Prostate gland (tissue), 2 donors: ENCODE measurements at regions not wholly inside any gene's neighbourhood (a gene's known extent, or its start where the extent isn't known, plus 50 kb on each side); places are given as distances from the start of the nearest gene placed in this dataset.
"Not testable (repeated sequence)": the region's sequence is repeated elsewhere in the genome, so short reads cannot be mapped to it uniquely, and the experiment has no call there.

ENCODE experiments used
- DNase-seq: peaks from one replicate; pipeline ENCODE4 v3.0.0-alpha.2; 2019; ENCODE audit warnings: low spot score
- H3K27ac ChIP-seq, 2 donors: fragments of 200-600 bp; sonication (generic); 2 replicates each; pipeline ENCODE4 v1.5.1; 2017 to 2019
- H3K27me3 ChIP-seq: fragments of 200-600 bp; sonication (generic); replicated peaks from 2 replicates; pipeline ENCODE4 v1.5.1; 2019; ENCODE audit not compliant: insufficient read depth
- H3K36me3 ChIP-seq, 2 donors: fragments of 200-600 bp; sonication (generic); 1 replicate in 1 of 2; 2 replicates in 1 of 2; pipeline versions ENCODE4 v1.5.1 to v1.8.1; 2017 to 2019
- H3K4me1 ChIP-seq: fragments of 200-600 bp; sonication (generic); replicated peaks from 2 replicates; pipeline ENCODE4 v1.5.1; 2019
- H3K4me3 ChIP-seq, 2 donors: fragments of 200-600 bp; sonication (generic); 2 replicates each; pipeline ENCODE4 v1.5.1; 2017 to 2019
- H3K9me3 ChIP-seq: fragments of 200-600 bp; sonication (generic); 2 replicates; pipeline ENCODE4 v1.5.1; 2017
- CTCF ChIP-seq, 4 experiments: fragments of 200-600 bp in 2 of 4; fragments of 450-650 bp in 2 of 4; sonication (generic) in 2 of 4; IDR thresholded peaks; 1 replicate in 3 of 4; 2 replicates in 1 of 4; pipeline ENCODE4 v1.5.1; 2016 to 2019; ENCODE audit warnings: antibody characterized with exemption in 4 of 4, mild to moderate bottlenecking in 2 of 4, moderate library complexity in 2 of 4
- POLR2A ChIP-seq: fragments of 450-650 bp; IDR thresholded peaks from one replicate; pipeline ENCODE4 v1.6.1; 2016; ENCODE audit warnings: antibody characterized with exemption, mild to moderate bottlenecking
- POLR2AphosphoS5 ChIP-seq: sonication (generic); formaldehyde crosslinking; IDR thresholded peaks from one replicate; pipeline ENCODE4 v1.6.1; 2017; ENCODE audit warnings: antibody characterized with exemption
- WGBS: methylation state at CpG from one replicate; pipeline ENCODE4 v1.1.5; 2018; 5-methylcytosine and 5-hydroxymethylcytosine counted together
- intact Hi-C: fragments of 100-400 bp; cut with DNase I; formaldehyde crosslinking; loops from one replicate; pipeline ENCODE4 v1.14.2; 2022

- intact Hi-C loops, result no loop called here
- Histone ChIP-seq H3K27ac (no peak overlapping the region), H3K4me1 (no peaks in the 10 kb centered on the region), H3K9me3 (no peaks in the 10 kb centered on the region), H3K36me3 (no peaks in the 10 kb centered on the region), H3K4me3 (no peak overlapping the region), H3K27me3 (no peaks in the 10 kb centered on the region)
- no peak for DNase-seq
- 90% methylated on average over 3 of the region's 5 CpGs for WGBS
- TF ChIP-seq POLR2A (no peak), POLR2AphosphoS5 (no peak), CTCF (IDR thresholded peaks at IDR 0.05) (no peak)
These were observed 56.0 kb upstream of the CDX4 start for GRCh38 chrX:73390628-73391567.

DNA sequence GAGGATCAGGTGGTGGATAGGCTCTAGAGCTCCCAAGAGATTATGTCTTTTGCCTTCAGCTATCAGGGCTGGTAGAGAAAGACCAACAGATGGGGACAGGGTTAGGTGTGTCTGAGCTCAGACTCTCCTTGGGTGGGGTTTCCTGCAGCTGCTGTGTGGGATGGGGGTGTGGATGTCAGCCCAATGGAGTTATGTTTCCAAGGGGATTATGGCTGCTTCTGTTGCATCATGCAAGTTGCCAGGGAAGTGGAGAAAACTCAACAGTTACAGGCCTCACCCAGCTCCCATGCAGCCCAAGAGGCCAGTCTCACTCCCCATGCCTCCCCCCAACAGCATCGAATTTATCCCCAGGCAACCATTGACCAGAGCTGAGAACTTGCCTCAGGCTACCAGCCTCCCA lies 80.2 kb upstream of the CDX4 start:
- intact Hi-C loops, result no loop called here
- H3K4me1 ChIP-seq, result no peaks in the 10 kb centered on the region
- H3K27me3 ChIP-seq, result no peaks in the 10 kb centered on the region
- TF ChIP-seq POLR2A (no peak), CTCF (IDR thresholded peaks at IDR 0.05) (no peak), POLR2AphosphoS5 (no peak)
- H3K9me3 ChIP-seq, result no peaks in the 10 kb centered on the region
- no peak for DNase-seq
- H3K27ac ChIP-seq, result no peak overlapping the region
- H3K4me3 ChIP-seq, result no peak overlapping the region
- H3K36me3 ChIP-seq, result no peaks in the 10 kb centered on the region
- 67% methylated on average over 1 of the region's 1 CpG for WGBS

DNA sequence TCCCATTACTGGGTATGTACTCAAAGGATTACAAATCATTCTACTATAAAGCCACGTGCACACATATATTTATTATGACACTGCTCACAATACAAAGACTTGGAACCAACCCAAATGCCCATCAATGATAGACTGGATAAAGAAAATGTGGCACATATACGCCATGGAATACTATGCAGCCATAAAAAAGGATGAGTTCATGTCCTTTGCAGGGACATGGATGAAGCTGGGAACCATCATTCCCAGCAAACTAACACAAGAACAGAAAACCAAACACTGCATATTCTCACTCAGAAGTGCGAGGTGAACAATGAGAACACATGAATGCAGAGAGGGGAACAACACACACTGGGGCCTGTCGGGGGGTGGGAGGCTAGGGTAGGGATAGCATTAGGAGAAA lies 89.6 kb upstream of the CDX4 start:
- H3K36me3 ChIP-seq, H3K27ac ChIP-seq, H3K4me1 ChIP-seq, H3K27me3 ChIP-seq, H3K9me3 ChIP-seq, intact Hi-C loops, DNase-seq, H3K4me3 ChIP-seq: not testable (repeated sequence)
- WGBS, result 97% methylated on average over 4 of the region's 4 CpGs

- no peak overlapping the region for H3K4me3 ChIP-seq
- H3K9me3 ChIP-seq, result no peaks in the 10 kb centered on the region
- H3K4me1 ChIP-seq, result no peaks in the 10 kb centered on the region
- TF ChIP-seq POLR2AphosphoS5, result no peak
- TF ChIP-seq POLR2A, result no peak
- TF ChIP-seq CTCF (IDR thresholded peaks at IDR 0.05), result no peak
- H3K27me3 ChIP-seq, result no peaks in the 10 kb centered on the region
- H3K36me3 ChIP-seq, result no peaks in the 10 kb centered on the region
- WGBS, result no CpG with 5 or more reads among the region's 1 CpG
- intact Hi-C loops, result no loop called here
- no peak overlapping the region for H3K27ac ChIP-seq
- no peak for DNase-seq
These were observed 97.9 kb upstream of the CDX4 start for GRCh38 chrX:73348977-73349376.

DNA sequence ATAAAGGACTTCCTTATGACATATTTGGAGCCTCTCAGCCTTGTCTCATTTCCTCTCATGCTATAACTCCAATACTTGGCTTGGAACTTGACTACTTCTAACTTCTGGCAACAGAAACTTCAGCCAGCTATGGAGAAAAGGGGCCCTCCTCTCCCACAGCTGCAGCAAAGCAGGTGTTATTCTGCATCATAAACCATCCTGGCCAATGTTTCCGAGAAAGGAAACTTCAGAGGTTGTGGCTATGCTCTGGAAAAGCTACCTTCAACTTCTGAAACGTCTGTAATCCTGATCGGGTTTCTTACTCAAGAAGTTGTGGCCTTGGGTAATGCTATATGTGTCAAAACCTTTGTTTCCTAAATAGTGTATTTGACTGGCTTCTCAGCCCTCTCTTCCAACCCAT lies 109.5 kb upstream of the CDX4 start:
- H3K27ac ChIP-seq, result no peak overlapping the region
- TF ChIP-seq POLR2A (no peak), POLR2AphosphoS5 (no peak), CTCF (IDR thresholded peaks at IDR 0.05) (no peak)
- WGBS, result 55% methylated on average over 3 of the region's 3 CpGs
- no peak for DNase-seq
- no peaks in the 10 kb centered on the region for H3K27me3 ChIP-seq
- no peaks in the 10 kb centered on the region for H3K9me3 ChIP-seq
- H3K4me3 ChIP-seq, result no peak overlapping the region
- H3K36me3 ChIP-seq, result no peaks in the 10 kb centered on the region
- intact Hi-C loops, result no loop called here
- H3K4me1 ChIP-seq, result no peaks in the 10 kb centered on the region
